ENCODE measurements at regions not wholly inside any gene's neighbourhood (a gene's known extent, or its start where the extent isn't known, plus 50 kb on each side); places are given as distances from the start of the nearest gene placed in this dataset.

- Histone ChIP-seq H3K36me3 (no peaks in the 10 kb centered on the region), H3K27me3 (replicated peaks; ENCODE audit: insufficient read depth) (no peaks in the 10 kb centered on the region)
These were observed 288.0 kb upstream of the TMTC4 start for GRCh38 chr13:100962585-100962984.

DNA sequence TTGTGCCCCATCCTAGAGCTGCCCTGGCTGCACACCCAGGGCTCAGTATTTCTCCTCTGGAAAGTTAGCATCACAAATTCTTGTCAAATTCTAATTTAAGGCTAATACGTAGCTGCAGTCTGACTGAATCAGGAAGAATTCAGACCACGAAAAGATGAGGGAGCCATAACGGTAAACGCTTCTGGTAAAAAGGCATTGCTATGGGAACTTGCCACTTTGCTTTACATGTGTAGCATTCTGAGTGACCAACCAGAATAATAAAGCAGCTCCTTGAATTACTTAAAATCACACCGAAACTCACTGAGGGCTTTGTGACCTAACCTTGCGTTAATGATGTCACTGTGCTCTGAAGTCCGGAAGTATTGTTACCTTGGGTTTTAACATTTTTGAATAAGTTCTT lies 286.6 kb upstream of the TMTC4 start:
- H3K27ac ChIP-seq = no peak overlapping the region
- no peak for ATAC-seq (ENCODE audit: insufficient number of reproducible peaks, low FRiP score, low read depth)
- no peaks in the 10 kb centered on the region for H3K36me3 ChIP-seq
- no peaks in the 10 kb centered on the region for H3K9me3 ChIP-seq
- TF ChIP-seq, protein P1, sequence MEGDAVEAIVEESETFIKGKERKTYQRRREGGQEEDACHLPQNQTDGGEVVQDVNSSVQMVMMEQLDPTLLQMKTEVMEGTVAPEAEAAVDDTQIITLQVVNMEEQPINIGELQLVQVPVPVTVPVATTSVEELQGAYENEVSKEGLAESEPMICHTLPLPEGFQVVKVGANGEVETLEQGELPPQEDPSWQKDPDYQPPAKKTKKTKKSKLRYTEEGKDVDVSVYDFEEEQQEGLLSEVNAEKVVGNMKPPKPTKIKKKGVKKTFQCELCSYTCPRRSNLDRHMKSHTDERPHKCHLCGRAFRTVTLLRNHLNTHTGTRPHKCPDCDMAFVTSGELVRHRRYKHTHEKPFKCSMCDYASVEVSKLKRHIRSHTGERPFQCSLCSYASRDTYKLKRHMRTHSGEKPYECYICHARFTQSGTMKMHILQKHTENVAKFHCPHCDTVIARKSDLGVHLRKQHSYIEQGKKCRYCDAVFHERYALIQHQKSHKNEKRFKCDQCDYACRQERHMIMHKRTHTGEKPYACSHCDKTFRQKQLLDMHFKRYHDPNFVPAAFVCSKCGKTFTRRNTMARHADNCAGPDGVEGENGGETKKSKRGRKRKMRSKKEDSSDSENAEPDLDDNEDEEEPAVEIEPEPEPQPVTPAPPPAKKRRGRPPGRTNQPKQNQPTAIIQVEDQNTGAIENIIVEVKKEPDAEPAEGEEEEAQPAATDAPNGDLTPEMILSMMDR (IDR thresholded peaks at IDR 0.05) = no peak
- DNase-seq (ENCODE audit: low spot score) = no peak
- H3K4me1 ChIP-seq (ENCODE audit: control insufficient read depth in 1 of 2, low read depth in 2 of 2) = no peaks in the 10 kb centered on the region
- H3K27me3 ChIP-seq (replicated peaks; ENCODE audit: insufficient read depth) = no peaks in the 10 kb centered on the region
- no peak overlapping the region for H3K4me3 ChIP-seq

More at GRCh38 chr13:100962585-100962984, 288.0 kb upstream of the TMTC4 start:
- no peak overlapping the region for H3K27ac ChIP-seq
- DNase-seq (ENCODE audit: low spot score) (no peak), ATAC-seq (ENCODE audit: insufficient number of reproducible peaks, low FRiP score, low read depth) (no peak)
- H3K9me3 ChIP-seq = no peaks in the 10 kb centered on the region
- no peak overlapping the region for H3K4me3 ChIP-seq
- TF ChIP-seq, protein P1 (IDR thresholded peaks at IDR 0.05) = no peak
- H3K4me1 ChIP-seq (ENCODE audit: control insufficient read depth in 1 of 2, low read depth in 2 of 2) = no peaks in the 10 kb centered on the region

DNA sequence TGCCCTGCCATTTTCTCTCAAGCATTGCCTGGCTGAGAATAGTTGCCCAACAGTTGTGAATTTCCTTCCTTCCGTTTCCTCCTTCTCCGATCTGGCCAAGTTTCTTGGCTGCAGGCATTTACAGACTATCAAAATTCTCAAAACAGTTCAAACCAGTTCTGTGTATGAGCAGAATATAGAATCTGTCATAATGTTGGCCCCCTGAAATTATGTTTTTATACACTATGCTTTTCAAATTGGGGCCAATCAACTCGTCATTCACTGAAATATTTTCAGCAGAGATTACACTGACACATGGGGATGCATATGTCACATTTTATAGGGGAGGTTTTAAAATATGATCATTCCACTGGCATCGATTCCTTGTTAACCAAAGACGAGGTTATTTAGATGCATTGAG lies 284.2 kb upstream of the TMTC4 start:
- Histone ChIP-seq H3K27ac (no peak overlapping the region), H3K27me3 (replicated peaks; ENCODE audit: insufficient read depth) (no peaks in the 10 kb centered on the region), H3K4me1 (ENCODE audit: control insufficient read depth in 1 of 2, low read depth in 2 of 2) (no peaks in the 10 kb centered on the region), H3K9me3 (no peaks in the 10 kb centered on the region), H3K36me3 (no peaks in the 10 kb centered on the region), H3K4me3 (no peak overlapping the region)
- TF ChIP-seq, protein P1 (IDR thresholded peaks at IDR 0.05) = no peak
- ATAC-seq (ENCODE audit: insufficient number of reproducible peaks, low FRiP score, low read depth) (no peak), DNase-seq (ENCODE audit: low spot score) (no peak)

GRCh38 chr13:100957741-100958140 lies 283.1 kb upstream of the TMTC4 start:
- Histone ChIP-seq H3K36me3 (no peaks in the 10 kb centered on the region), H3K9me3 (no peaks in the 10 kb centered on the region), H3K4me1 (ENCODE audit: control insufficient read depth in 1 of 2, low read depth in 2 of 2) (no peaks in the 10 kb centered on the region), H3K27ac (no peak overlapping the region), H3K4me3 (no peak overlapping the region), H3K27me3 (replicated peaks; ENCODE audit: insufficient read depth) (no peaks in the 10 kb centered on the region)
- no peak for ATAC-seq (ENCODE audit: insufficient number of reproducible peaks, low FRiP score, low read depth)
- DNase-seq (ENCODE audit: low spot score) = no peak
- TF ChIP-seq, protein P1 (IDR thresholded peaks at IDR 0.05) = no peak

DNA sequence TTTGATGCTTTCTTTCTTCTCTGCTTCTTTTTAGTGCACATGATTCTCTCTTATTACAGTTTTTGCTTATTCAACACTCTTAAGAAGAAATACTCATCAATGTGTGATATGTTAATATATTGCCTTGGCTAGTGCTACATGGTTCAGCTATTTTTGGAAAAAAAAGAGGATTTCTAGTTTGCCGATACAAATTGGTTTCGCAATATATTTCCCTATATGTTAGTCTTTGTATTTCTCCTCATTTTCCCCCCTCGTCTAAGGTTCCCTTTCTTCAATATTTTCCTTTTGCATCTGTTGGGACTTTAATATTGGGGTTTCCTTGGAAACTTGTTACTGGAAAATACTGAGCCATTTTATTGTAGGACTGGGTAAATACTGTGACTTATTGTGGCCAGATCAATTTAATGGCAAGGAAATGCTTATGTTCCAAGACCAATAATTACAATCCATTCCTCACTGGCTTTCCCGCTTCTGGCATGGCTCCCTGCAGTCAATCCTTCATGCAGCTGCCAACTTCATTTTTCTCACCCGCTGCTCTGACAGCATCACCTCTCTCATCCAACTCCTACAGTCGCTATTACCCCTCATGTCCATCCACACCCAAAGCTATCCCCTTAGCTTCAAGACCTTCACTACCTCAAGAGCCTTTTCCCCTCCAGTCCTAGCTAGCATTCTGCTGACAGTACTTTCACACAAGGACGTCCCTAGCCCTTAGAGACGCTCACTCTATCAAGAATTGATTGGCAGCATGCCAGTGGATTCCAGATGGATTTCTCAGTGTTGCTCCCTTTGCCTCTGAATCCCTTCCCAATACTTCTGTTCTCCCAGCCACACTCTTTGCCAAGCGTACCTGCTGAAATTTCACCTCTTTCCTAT lies 280.1 kb upstream of the TMTC4 start:
- DNase-seq (ENCODE audit: low spot score) (no peak), ATAC-seq (ENCODE audit: insufficient number of reproducible peaks, low FRiP score, low read depth) (no peak)
- no peaks in the 10 kb centered on the region for H3K27me3 ChIP-seq (replicated peaks; ENCODE audit: insufficient read depth)
- TF ChIP-seq, protein P1 (IDR thresholded peaks at IDR 0.05) = no peak
- no peaks in the 10 kb centered on the region for H3K4me1 ChIP-seq (ENCODE audit: control insufficient read depth in 1 of 2, low read depth in 2 of 2)
- H3K4me3 ChIP-seq = no peak overlapping the region
- no peaks in the 10 kb centered on the region for H3K36me3 ChIP-seq
- H3K9me3 ChIP-seq = no peaks in the 10 kb centered on the region
- H3K27ac ChIP-seq = no peak overlapping the region

Data from thoracic aorta (tissue), 2 donors.